NOMO-1 treated with DMSO at 0.1 percent for 48 hours (cell line): ENCODE measurements at regions not wholly inside any gene's neighbourhood (a gene's known extent, or its start where the extent isn't known, plus 50 kb on each side); places are given as distances from the start of the nearest gene placed in this dataset.
A peak's percentile ranks its signal among the peaks of the same experiment; 100 is the strongest.
"Not testable (repeated sequence)": the region's sequence is repeated elsewhere in the genome, so short reads cannot be mapped to it uniquely, and the experiment has no call there.

Source experiments
- DNase-seq: peaks from one replicate; lab custom pipeline; 2025; ENCODE audit not compliant: unreplicated experiment; lab: John Stamatoyannopoulos, UW

DNA sequence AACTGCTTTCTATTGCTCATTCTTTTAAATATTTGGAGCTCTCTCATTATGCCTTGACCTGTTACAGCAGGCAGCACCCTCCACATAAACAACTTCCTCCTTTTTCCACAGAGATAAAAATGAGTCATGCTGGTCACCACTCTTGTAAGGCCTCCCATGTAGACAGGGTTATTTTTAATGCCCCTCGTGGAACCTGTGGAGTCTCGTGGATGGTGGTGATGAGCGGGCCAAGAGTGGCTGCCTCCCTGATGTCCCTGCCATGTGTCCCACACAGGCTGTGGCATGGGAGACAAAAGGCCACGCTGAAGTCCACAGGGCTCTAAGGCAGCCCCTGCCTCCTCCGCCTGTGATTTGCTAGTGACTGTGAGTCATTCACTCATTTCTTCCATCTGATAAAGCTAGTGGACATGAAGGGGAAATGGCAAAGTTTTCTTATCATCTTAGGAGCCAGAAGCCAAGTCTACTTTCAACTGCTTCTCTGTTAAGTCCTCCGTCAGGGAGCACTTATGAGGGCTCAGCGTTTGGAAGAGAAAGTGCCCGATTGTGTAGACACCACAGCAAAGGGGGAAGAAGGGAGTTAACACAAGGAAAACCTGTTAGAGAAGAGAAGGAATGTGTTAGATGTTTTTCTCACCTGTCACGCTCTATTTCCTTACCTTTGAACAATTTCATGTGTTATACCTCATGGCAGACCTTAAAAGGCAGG lies 121.6 kb upstream of the FAT1 start:
- peak; percentile 89 for DNase-seq

DNA sequence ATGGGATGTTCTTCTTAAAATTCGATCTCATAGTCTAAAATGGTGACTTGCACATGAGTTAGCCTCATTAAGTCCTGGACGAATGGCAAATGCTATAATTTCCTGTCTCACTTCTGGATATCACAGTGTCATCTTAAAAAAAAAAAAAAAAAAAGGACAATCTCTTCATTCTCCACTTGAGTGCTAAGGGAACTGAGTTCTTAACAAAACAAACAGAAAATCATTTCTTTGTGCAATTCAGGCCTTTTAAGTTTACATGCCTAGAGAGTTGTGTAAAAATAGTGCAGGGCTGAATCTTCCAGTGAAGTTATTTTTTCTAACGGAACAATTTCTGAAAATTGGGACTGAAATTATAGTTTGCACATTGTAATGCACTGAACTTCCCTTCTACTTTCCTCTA lies 122.8 kb upstream of the FAT1 start:
- no peak for DNase-seq

DNA sequence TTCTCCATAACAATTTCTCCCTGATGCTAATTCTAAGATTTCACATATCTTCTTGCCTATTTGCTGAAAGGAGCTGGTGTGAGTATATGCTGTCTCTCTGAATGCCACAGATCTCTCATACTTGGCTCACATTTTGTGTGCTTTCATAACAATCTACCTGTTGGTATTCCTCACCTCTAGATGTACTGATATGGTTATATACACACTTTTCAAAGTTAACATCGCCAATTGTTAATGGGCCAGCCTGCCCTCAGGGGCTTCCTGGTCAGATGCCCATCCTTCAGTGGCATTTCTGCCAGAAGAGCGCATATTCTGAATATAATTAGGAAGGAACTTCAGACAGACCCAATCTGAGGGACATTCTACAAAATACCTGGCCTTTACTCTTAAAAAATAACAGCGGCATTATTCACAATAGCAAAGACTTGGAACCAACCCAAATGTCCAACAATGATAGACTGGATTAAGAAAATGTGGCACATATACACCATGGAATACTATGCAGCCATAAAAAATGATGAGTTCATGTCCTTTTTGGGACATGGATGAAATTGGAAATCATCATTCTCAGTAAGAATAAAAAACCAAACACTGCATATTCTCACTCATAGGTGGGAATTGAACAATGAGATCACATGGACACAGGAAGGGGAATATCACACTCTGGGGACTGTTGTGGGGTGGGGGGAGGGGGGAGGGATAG lies 123.9 kb upstream of the FAT1 start:
- DNase-seq = not testable (repeated sequence)

DNA sequence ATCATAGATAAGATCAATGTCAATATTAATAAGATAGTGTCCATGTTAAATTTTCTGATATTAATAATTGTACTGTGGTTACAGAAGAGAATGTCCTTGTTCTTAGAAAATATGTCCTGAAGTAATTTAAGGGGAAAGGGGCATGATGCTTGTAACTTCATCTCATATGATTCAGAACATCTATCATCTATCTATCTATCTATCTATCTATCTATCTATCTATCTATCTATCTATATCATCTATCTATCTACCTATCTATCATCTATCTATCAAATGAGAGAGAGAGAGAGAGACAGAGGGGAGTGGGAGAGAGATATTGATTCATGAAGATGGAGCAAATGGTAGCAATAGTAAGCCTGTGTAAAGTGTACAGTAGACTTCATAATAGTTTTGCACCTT lies 124.8 kb upstream of the FAT1 start:
- no peak for DNase-seq

DNA sequence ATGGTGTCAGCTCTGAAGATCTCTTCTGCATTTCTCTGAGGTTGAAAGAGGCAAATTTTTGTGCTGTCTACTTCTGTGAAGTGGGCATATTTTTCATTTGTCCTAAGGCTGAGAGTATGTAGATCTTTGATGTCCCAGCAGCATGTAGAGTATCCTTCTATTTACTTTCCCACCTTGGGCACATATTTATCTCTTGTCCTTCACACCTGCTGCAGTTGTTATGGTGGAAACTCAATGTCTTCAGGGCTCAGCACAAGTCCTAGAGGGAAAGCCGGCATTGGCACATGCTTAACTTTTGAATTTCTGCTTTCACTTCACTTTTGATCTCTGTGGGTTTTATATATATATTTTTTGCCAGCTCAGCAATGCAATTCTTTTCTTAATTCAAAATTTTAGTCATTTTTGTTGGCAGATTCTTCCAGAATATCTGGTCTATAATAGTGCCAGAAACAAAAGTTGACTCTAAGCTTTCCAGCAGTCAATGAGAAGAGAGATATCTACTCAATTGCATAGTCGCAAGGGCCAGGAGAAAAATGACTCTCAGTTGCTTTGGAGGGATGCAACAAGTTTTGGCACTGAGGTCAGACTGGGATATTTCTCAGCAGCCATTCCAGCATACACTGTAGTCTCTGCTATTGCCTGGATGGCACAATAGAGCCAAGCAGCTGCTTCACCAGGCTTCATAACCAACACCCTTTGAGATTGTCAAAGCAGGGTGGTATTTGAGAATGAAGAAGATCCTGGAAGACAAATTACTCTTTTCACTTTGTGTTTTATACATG lies 127.8 kb upstream of the FAT1 start:
- DNase-seq = no peak

DNA sequence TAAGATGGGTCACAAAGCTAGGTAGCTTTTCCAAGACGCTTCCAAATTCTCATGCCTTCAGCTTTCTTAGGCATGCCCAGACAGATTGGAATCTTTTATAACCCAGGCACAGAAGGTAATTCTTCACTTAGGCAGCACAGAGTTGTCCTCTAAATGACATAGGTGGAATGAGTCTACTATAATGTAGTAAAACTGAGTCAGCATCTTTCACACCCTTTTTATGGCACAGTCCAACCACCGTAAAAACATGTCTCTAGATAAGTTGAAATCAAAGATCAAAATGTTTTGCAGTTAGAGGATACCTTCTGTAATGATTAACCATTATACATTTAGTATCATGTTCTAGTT lies 128.4 kb upstream of the FAT1 start:
- DNase-seq = no peak

DNA sequence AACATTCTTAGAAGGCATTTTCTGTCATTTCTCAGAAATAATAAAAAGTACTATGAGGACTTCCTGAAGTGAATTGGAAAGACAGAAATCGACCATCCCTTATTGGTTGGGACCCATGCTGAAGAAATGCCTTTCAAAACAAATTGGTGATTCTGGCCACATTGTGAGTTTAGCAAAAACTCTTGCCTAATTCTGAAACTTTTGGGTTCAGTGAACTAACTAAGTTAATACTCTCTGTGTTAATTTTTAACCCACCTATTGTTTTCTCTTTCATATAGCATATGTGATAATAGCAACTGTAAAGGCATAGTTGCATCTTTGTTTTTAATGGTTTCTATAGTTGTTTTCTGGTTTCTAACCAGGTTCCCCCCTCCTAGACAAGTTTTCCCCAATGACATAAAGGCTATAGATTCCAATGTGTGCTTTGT lies 129.3 kb upstream of the FAT1 start:
- no peak for DNase-seq

DNA sequence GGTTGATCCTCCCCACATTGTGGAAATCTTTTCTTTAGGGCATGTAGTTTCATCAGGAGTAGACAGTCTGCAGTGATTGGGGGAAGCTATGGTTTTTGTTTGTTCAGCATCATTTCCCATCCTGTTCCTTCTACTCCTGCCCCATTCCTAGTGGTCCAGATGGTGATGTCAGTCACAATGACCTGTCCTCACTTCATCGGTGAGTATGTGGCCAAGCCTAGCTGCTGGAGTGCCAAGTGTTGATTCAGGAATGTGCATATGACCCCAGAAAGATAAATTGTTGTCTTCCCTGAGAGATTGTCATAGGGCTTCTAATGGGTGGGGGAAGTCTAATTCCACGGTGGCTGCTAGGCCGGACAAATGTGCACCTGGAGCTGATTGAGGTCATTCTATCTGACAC lies 130.6 kb upstream of the FAT1 start:
- DNase-seq = no peak

DNA sequence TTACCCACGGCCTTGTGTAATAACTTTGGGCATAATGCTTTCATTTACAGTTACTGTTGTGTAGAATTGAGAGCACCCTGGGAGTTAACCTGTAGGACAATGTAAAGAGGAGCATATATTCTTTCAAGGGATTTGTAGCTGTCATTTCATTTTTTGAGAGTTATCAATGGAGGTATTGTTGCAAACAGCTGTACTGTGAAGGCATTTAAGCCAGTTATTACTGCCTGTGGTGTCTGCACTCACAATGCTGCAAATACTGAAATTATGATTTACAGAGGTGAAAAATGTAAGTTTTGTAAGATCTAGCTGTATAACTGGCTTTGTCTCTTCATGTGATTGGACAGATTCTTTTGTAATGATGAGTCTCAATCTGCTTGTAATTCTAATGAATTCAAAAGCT lies 131.5 kb upstream of the FAT1 start:
- no peak for DNase-seq

DNA sequence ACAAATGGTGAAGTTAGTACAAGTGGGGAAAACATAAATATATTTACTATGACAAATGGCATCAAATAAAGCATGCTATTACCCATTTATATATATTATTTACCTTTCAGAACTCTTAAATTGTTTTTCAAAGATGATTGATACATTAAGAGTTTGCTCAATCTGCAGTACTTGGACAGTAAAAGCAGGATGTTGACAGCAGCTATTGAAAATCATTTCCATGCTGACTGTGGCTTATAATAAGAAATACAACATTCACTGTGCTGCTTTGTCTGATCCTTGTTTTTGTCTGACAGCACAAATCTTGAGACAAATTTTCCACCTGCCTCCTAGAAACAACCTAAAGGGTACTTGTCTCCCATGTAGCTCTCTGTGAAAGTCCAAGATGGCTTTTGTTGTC lies 134.1 kb upstream of the FAT1 start:
- DNase-seq = no peak

DNA sequence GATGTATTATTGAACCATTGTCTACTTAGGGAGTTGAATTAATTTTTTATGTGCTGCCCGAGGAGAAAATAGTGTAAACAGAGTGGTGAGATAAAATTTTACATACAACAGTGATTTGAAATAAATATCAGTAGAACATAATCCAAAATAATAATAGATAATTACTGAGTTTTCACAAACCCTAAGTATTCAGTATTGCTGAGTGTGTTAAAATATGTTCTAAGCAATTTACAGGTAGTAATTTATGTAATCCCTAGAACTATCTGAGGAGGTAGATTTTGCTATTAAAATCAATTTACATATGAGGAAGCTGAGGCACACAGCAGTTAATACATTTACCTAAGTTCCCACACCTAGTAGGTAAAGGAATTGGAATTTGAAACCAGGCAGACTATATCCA lies 134.7 kb upstream of the FAT1 start:
- DNase-seq = no peak

DNA sequence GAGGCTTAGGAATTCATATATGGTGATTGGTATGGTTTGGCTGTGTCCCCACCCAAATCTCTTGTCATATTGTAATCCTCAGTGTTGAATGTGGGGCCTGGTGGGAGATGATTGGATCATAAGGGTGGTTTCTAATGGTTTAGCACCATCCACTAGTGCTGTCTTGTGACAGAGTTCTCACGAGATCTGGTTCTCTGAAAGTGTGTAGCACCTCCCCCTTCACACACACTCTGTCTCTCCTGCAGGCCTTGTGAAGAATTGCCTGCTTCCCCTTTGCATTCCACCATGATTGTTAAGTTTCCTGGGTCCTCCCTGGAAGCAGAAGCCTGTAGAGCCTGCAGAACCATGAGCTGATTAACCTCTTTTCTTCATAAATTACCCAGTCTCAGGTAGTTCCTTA lies 135.8 kb upstream of the FAT1 start:
- DNase-seq = no peak

DNA sequence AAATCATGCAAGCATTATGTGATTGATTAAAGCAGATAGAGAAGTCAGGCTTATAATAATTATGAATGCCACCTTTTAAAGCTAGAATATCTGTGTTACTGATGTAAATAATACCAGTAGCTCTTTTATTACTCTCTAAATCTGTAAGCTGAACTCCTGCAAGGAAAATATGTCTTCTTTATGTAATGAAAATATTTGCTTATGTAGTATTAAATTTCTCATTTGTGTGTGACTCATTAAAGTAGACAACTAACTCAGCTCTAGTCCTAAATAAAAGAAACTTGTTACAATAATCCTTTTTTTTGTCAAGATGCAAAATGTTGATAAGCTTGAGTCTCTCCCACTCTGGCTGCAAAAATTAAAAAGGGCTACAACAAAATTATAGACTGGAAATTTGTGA lies 137.7 kb upstream of the FAT1 start:
- DNase-seq = no peak

DNA sequence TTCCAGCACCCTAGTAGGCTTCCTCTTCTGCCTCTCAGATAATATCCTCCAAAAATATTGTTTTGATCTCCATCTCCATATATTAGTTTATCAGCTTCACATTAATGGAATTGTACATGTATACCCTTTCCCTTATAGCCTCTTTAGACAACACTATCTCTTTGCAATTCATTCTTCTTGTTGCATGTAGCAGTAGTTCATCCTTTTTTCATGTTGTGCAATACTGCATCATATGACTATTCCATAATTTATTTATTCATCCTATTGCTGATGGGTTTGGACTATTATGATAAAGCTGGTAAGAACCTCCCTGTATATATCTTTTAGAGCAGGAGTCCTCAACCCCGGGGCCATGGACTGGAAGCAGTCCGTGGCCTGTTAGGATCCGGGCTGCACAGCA lies 148.2 kb upstream of the FAT1 start:
- DNase-seq = no peak

DNA sequence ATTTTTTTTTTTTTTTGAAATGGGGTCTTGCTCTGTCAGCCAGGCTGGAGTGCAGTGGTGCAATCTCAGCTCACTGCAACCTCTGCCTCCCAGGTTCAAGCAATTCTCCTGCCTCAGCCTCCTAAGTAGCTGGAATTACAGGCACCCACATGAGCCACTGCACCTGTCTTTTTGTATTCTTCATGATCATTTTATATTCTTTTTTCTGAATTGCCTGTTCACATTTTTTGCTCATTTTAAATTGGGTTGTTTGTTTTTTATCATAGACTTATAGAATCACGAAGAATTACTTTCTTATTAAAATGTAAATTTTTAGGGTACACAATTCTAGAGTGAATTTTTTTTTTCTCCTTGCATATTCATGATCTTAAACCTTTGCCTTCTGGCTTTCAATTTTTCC lies 149.4 kb upstream of the FAT1 start:
- DNase-seq = not testable (repeated sequence)

DNA sequence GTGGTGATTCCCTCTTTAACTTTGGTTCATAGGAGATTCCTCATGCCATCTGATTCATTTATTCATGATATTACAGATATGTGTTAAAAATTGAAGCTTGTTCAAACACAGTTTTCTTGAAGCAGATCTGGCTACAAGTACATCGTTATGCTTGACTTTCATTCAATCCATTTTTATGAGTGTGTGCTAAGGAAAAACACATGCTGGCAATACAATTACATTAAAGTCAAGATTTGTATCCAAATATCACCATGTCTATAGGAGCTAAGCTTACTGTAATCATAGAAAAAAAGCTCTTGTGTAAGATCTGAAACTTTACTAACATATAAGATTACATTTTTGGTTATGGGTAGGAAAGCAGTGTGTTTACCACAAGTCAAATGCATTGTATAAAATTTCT lies 151.8 kb upstream of the FAT1 start:
- no peak for DNase-seq

DNA sequence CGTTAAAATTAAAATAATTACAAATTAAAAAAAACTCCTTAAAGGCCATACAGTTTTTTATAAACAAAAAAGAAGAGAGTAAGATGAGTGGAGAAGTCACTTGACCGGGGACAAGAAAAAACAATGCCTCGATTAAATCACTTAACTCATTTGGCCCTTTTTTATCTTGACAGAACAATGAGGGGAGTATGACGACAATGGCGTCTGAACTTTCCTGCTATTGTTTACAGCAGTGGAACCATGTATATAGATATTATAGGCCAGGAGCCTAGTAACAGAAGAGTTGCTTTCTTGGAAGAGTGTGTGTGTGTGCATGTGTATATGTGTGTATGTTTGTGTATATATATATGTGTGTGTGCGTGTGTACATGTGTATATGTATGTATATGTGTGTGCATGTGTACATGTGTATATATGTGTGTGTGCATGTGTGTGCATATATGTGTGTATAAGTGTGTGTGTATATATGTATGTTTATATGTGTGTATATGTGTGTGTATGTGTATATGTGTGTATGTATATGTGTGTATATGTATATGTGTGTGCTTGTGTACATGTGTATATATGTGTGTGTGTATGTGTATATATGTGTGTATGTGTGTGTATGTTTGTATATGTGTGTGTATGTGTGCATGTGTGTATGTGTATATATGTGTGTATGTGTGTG lies 153.4 kb upstream of the FAT1 start:
- DNase-seq = no peak

DNA sequence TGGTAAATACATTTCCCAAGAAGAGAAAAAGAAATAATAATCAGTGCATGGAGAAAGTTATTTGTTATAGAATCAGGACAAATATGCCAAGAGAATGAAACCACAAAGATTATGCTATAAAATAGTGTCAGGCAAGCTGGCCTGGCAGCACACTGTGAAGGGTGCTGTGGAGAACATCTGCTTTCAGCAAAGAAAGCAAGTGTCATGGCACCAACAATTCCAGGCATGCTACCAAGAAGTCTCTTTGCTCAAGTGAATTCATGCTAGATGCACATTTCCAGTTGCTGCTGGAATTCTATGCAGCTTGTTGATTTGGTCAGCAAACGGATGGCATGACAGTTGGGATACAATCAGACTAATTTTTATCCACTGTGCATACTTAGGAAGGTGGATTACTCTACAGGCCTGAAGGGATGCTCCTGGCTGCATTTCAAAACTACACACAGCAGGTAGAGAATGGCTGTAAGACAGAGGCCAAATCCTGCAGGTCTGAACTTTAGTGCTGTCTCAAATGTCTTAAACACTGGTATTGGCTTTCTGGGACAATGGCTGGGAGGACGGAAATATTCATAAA lies 154.6 kb upstream of the FAT1 start:
- no peak for DNase-seq

DNA sequence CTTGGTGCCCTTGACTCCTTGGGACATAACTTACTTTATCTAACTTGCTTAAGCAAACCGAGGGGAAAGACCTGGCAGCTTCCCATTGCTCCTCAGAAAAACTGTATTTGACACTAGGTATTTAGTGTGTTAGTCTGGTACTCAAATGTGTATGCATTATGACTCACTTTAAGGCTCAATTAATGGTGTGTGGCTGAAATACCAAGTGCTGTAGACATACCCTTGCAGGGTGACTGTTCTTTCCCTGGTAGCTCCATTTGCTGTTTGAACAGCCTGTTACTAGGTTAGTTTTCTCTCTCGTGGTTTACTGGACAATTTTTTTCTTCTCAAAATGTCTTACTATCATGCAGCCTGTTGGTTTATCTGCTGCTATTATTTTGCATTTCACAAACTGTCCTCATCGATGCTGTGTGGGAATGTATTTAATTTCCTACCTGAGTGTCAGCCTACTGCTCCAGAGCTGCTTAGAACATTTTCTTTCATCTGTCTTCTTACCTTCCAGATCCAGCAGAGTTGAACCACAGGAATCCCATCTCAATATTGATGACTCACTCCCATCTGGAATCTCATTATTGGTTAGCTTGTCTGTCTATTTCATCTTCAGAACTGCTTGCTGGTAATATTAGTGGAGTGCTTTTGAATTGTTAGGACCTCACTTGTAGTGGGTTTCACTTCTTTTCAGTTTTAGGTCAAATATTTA lies 158.0 kb upstream of the FAT1 start:
- DNase-seq = peak; percentile 4

DNA sequence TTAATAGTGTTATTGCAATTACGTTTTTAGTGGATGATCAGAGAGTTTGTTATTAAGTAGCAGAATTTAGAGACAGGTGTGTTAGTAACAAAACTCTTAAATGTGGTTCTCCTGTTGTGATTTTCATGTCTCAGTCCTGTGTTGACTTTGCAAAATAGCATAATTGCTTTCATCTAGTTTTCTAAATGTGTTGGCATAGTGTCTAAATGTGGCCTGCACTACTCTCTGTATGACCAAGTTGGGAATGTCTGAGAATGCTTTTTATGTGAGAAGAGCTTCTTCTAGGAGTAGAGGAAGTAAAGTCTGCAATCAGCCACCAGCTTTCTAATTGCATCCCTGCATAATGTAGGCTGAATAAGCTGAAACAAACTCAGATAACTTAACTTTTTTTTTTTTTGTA lies 158.6 kb upstream of the FAT1 start:
- no peak for DNase-seq

DNA sequence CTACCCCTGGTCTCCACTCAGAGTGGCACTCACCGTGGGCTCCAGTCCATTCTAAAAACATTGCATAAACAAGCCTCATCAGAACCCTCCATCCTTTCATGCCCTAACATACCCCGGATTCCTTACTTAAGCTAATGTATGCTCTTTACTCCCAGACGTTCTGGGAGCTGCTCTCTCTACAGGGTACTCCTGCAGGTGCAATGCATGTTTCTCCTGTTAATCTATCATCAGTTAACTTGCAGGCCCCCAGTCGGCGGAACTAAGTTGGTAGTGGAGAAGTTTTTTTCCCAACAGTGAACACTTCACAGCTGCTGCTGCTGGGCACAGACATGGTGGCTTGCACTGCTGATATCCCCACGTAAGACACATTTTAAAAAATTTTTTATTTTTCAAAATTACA lies 161.6 kb upstream of the FAT1 start:
- DNase-seq = no peak
